SK-N-SH (cell line): ENCODE measurements at regions not wholly inside any gene's neighbourhood (a gene's known extent, or its start where the extent isn't known, plus 50 kb on each side); places are given as distances from the start of the nearest gene placed in this dataset.

Experiments
- CTCF ChIA-PET: fragments of 300-600, 350-600 bp; formaldehyde crosslinking; extraction: SDS; loops from one replicate; lab custom pipeline; 2021; lab: Yijun Ruan, JAX
- POLR2A ChIA-PET: fragments of 350-600 bp; sonication (Branson Sonifier 250); formaldehyde crosslinking; extraction: SDS; loops from one replicate; lab custom pipeline; 2020; ENCODE audit warnings: antibody characterized with exemption, inconsistent platforms; lab: Yijun Ruan, JAX
- DNase-seq: peaks from one replicate; pipeline ENCODE4 v3.0.0; 2012
- H2AFZ ChIP-seq: fragments of 200-600 bp; sonication (generic); 2 replicates; pipeline ENCODE4 v1.8.1; 2016; ENCODE audit warnings: antibody characterized with exemption, mild to moderate bottlenecking, low read depth
- H3F3A ChIP-seq: fragments of 200-600 bp; sonication (generic); replicated peaks from 2 replicates; pipeline ENCODE3; 2016; ENCODE audit warnings: antibody characterized with exemption, mild to moderate bottlenecking; ENCODE audit not compliant: insufficient read depth
- H3K27ac ChIP-seq, 2 experiments: fragments of 200-500 bp in 1 of 2; fragments of 200-600 bp in 1 of 2; sonication (Bioruptor generic) in 1 of 2; sonication (generic), shearing (Covaris generic) in 1 of 2; 2 replicates each; pipeline versions ENCODE4 v1.5.1 to v1.6.1; 2014 to 2016; ENCODE audit warnings: low read depth in 2 of 2, inconsistent platforms in 1 of 2, low read length in 1 of 2, mild to moderate bottlenecking in 1 of 2, mixed read lengths in 1 of 2
- H3K27me3 ChIP-seq: fragments of 200-600 bp; sonication (generic), shearing (Covaris generic); 2 replicates; pipeline ENCODE4 v1.6.1; 2016; ENCODE audit warnings: mixed run types; ENCODE audit not compliant: insufficient read depth
- H3K36me3 ChIP-seq, 2 experiments: fragments of 200-500 bp in 1 of 2; fragments of 200-600 bp in 1 of 2; sonication (Bioruptor generic) in 1 of 2; sonication (generic) in 1 of 2; replicated peaks in 1 of 2; 2 replicates each; pipeline versions ENCODE3 to v1.5.1; 2014 to 2016; ENCODE audit warnings: low read length in 1 of 2, mild to moderate bottlenecking in 1 of 2; ENCODE audit not compliant: insufficient read depth in 2 of 2, control insufficient read depth in 1 of 2
- H3K4me1 ChIP-seq, 2 experiments: fragments of 200-500 bp in 1 of 2; fragments of 200-600 bp in 1 of 2; sonication (Bioruptor generic) in 1 of 2; sonication (generic), shearing (Covaris generic) in 1 of 2; 2 replicates each; pipeline versions ENCODE4 v1.5.1 to v1.6.1; 2014 to 2016; ENCODE audit warnings: low read depth in 1 of 2, low read length in 1 of 2, mixed run types in 1 of 2; ENCODE audit not compliant: insufficient read depth in 2 of 2, control insufficient read depth in 1 of 2
- H3K4me2 ChIP-seq: fragments of 200-600 bp; sonication (generic), shearing (Covaris generic); 2 replicates; pipeline ENCODE4 v1.6.1; 2017; ENCODE audit warnings: mixed run types
- H3K4me3 ChIP-seq, 2 experiments: fragments of 200-500 bp in 1 of 2; fragments of 200-600 bp in 1 of 2; sonication (Bioruptor generic) in 1 of 2; sonication (generic), shearing (Covaris generic) in 1 of 2; 2 replicates each; pipeline versions ENCODE4 v1.5.1 to v1.8.1; 2014 to 2016; ENCODE audit warnings: low read depth in 2 of 2, inconsistent platforms in 1 of 2, low read length in 1 of 2, mild to moderate bottlenecking in 1 of 2, mixed read lengths in 1 of 2, moderate library complexity in 1 of 2
- H3K79me2 ChIP-seq: fragments of 200-600 bp; sonication (generic); 2 replicates; pipeline ENCODE4 v1.8.1; 2017; ENCODE audit warnings: mild to moderate bottlenecking; ENCODE audit not compliant: insufficient read depth
- H3K9ac ChIP-seq: fragments of 200-600 bp; sonication (generic); 2 replicates; pipeline ENCODE4 v1.6.1; 2017; ENCODE audit warnings: mixed run types
- H3K9me2 ChIP-seq: fragments of 200-600 bp; sonication (generic); 2 replicates; pipeline ENCODE4 v1.6.1; 2017; ENCODE audit warnings: mixed run types
- H3K9me3 ChIP-seq: fragments of 200-600 bp; sonication (generic); 2 replicates; pipeline ENCODE4 v1.6.1; 2017; ENCODE audit warnings: mixed run types, mild to moderate bottlenecking, moderate library complexity
- H4K20me1 ChIP-seq: fragments of 200-600 bp; sonication (generic); 2 replicates; pipeline ENCODE4 v1.6.1; 2017; ENCODE audit warnings: mild to moderate bottlenecking, mixed run types; ENCODE audit not compliant: insufficient read depth
- EP300 ChIP-seq, 2 experiments: IDR thresholded peaks; 2 replicates each; pipeline versions ENCODE4 v1.4.0 to v1.6.1; 2012; ENCODE audit warnings: borderline replicate concordance in 1 of 2, low read depth in 1 of 2, low read length in 1 of 2
- EZH2phosphoT487 ChIP-seq: fragments of 200-600 bp; sonication (generic); IDR thresholded peaks from 2 replicates; pipeline ENCODE4 v1.6.1; 2017; ENCODE audit warnings: low read depth, mixed run types, mild to moderate bottlenecking, antibody characterized with exemption, moderate library complexity, borderline replicate concordance
- FOXM1 ChIP-seq: IDR thresholded peaks from 2 replicates; pipeline ENCODE4 v1.4.0; 2012; ENCODE audit warnings: low read depth, mild to moderate bottlenecking
- GATA2 ChIP-seq: sonication (generic); formaldehyde crosslinking; IDR thresholded peaks from 2 replicates; pipeline ENCODE4 v1.5.0; 2020; ENCODE audit warnings: mild to moderate bottlenecking, missing genetic modification reagents
- JUND ChIP-seq: IDR thresholded peaks from 2 replicates; pipeline ENCODE4 v1.4.0; 2012
- MXI1 ChIP-seq: IDR thresholded peaks from 2 replicates; pipeline ENCODE4 v1.6.1; 2012; ENCODE audit warnings: mild to moderate bottlenecking, low read depth, low read length, improper control_type of control experiment
- NFIC ChIP-seq: IDR thresholded peaks from 2 replicates; pipeline ENCODE4 v1.4.0; 2012; ENCODE audit warnings: borderline replicate concordance
- NRF1 ChIP-seq: IDR thresholded peaks from 2 replicates; pipeline ENCODE4 v1.6.1; 2012; ENCODE audit warnings: low read depth, mild to moderate bottlenecking, low read length
- RXRA ChIP-seq: IDR thresholded peaks from 2 replicates; pipeline ENCODE4 v1.4.0; 2012; ENCODE audit warnings: low read depth, mild to moderate bottlenecking, borderline replicate concordance
- SMC3 ChIP-seq: IDR thresholded peaks from 2 replicates; pipeline ENCODE4 v1.6.1; 2012; ENCODE audit warnings: low read depth, low read length, improper control_type of control experiment
- TAF1 ChIP-seq: IDR thresholded peaks from 2 replicates; pipeline ENCODE4 v1.6.1; 2012; ENCODE audit warnings: low read depth, mild to moderate bottlenecking, low read length, moderate library complexity, borderline replicate concordance
- TEAD4 ChIP-seq: IDR thresholded peaks from 2 replicates; pipeline ENCODE4 v1.4.0; 2012; ENCODE audit warnings: mild to moderate bottlenecking, borderline replicate concordance; ENCODE audit not compliant: insufficient read depth
- YY1 ChIP-seq: IDR thresholded peaks from 2 replicates; pipeline ENCODE4 v1.4.0; 2012; ENCODE audit warnings: low read depth, mild to moderate bottlenecking
- whole genome bisulfite sequencing: methylation state at CpG from one replicate; pipeline ENCODE4 v1.1.6; 2017; ENCODE audit warnings: low lambda C conversion rate; 5-methylcytosine and 5-hydroxymethylcytosine counted together
- TF ChIP-seq, protein P1 (sequence below): fragments of 200-600 bp; sonication (generic); IDR thresholded peaks from 2 replicates; pipeline ENCODE4 v1.6.1; 2017; ENCODE audit warnings: antibody characterized with exemption, mild to moderate bottlenecking, moderate library complexity
- TF ChIP-seq, protein P2 (sequence below): IDR thresholded peaks from 2 replicates; pipeline ENCODE4 v1.4.0; 2012; ENCODE audit warnings: low read depth
- TF ChIP-seq, protein P3 (sequence below): fragments of 150-350 bp; IDR thresholded peaks from 2 replicates; pipeline ENCODE4 v1.6.1; 2016; ENCODE audit warnings: mild to moderate bottlenecking, low read depth, low read length
- TF ChIP-seq, protein P4 (sequence below): IDR thresholded peaks from 2 replicates; pipeline ENCODE4 v1.4.0; 2012; ENCODE audit warnings: low read depth, borderline replicate concordance

DNA sequence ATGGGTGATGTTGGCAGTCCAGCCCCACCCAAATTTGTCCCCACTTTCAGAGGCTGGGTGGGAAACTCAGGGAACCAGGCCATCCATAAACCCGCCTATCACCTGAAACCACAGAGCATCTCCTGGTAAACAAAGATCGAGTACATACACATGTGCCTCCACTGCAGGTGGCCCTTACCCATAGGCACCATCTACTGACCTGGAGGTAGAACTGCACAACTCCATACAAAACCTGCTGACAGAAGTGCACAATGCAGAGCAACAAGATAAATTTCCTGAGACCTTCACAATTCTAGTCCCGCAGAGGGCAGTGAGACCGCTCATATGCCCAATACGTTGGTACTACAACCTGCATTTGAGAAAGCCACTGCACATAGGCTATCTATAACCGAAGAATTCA is 856.3 kb downstream of the SUCLG1 start:
- Histone ChIP-seq H3K9me3 (no peaks in the 10 kb centered on the region), H3K79me2 (no peaks in the 10 kb centered on the region), H3K4me3 (no peak overlapping the region), H2AFZ (no peak overlapping the region), H3K9ac (no peak overlapping the region), H3K4me1 (no peaks in the 10 kb centered on the region), H3K36me3 (no peaks in the 10 kb centered on the region), H4K20me1 (no peaks in the 10 kb centered on the region), H3K27me3 (no peaks in the 10 kb centered on the region), H3K27ac (no peak overlapping the region), H3K9me2 (no peaks in the 10 kb centered on the region), H3F3A (no peaks in the 10 kb centered on the region), H3K4me2 (no peak overlapping the region)
- WGBS: 47% methylated on average over 4 of the region's 6 CpGs
- POLR2A ChIA-PET: no interaction called here
- TF ChIP-seq NFIC: no peak
- TF ChIP-seq, protein P1, sequence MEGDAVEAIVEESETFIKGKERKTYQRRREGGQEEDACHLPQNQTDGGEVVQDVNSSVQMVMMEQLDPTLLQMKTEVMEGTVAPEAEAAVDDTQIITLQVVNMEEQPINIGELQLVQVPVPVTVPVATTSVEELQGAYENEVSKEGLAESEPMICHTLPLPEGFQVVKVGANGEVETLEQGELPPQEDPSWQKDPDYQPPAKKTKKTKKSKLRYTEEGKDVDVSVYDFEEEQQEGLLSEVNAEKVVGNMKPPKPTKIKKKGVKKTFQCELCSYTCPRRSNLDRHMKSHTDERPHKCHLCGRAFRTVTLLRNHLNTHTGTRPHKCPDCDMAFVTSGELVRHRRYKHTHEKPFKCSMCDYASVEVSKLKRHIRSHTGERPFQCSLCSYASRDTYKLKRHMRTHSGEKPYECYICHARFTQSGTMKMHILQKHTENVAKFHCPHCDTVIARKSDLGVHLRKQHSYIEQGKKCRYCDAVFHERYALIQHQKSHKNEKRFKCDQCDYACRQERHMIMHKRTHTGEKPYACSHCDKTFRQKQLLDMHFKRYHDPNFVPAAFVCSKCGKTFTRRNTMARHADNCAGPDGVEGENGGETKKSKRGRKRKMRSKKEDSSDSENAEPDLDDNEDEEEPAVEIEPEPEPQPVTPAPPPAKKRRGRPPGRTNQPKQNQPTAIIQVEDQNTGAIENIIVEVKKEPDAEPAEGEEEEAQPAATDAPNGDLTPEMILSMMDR: peak; percentile 35
- DNase-seq: no peak
- CTCF ChIA-PET: no interaction called here

DNA sequence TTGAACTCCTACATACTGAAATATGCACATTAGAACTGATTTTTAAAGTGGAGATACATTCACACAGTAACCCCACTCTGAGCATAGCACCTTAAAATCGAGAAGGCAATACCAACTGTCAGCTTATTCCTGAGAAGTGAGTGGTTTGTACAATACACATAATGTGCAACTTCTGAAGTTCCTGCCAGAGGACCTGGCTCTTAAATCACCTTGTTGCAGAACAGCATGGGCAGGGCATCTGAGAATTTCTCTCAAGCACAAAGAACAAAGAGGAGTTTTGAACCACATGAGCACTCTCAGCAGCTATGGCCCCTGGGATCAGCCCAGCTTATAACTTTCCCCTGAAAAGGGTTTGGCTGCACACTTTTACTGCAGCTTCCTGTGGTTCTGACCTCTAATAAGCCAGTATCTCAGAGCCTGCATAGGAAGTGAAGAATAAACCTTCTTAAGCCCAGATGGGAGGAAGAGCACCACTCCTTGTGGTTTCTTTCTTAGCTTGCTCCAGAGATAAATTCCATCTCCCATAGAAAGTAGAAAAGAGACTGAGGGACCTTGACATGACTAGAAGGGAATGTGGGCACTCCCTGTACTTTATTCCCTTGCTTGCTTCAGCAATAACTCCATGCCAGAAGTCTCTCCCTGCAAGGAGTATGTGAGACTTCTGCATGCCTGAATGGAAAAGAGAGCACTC is 862.3 kb downstream of the SUCLG1 start:
- H3K4me3 ChIP-seq: no peak overlapping the region
- ChIA-PET CTCF (interaction anchor here (0.6 kb wide), 1 partner anchor 330 kb away, joined by 3 read pairs; no protein-coding TSS in a partner anchor), POLR2A (no interaction called here)
- no peak for DNase-seq
- no peaks in the 10 kb centered on the region for H3K9me2 ChIP-seq
- no peak overlapping the region for H3K9ac ChIP-seq
- peaks cover 4% of the 10 kb centered on the region; the same call in 1 of the 2 replicates for H3K27me3 ChIP-seq
- 0% methylated on average over 1 of the region's 1 CpG for WGBS
- H3K79me2 ChIP-seq: no peaks in the 10 kb centered on the region
- H3K36me3 ChIP-seq: no peaks in the 10 kb centered on the region
- H4K20me1 ChIP-seq: no peaks in the 10 kb centered on the region
- no peaks in the 10 kb centered on the region for H3K4me1 ChIP-seq
- H3K9me3 ChIP-seq: no peaks in the 10 kb centered on the region
- no peak overlapping the region for H2AFZ ChIP-seq
- no peak for TF ChIP-seq FOXM1
- TF ChIP-seq EP300 (IDR thresholded peaks at IDR 0.05; ENCODE audit: borderline replicate concordance in 1 of 2, low read depth in 1 of 2, low read length in 1 of 2): no peak
- TF ChIP-seq, protein P2, sequence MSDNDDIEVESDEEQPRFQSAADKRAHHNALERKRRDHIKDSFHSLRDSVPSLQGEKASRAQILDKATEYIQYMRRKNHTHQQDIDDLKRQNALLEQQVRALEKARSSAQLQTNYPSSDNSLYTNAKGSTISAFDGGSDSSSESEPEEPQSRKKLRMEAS: no peak
- no peak for TF ChIP-seq GATA2 (CRISPR knock-in tag)
- TF ChIP-seq JUND: no peak
- TF ChIP-seq EZH2phosphoT487: no peak
- no peak for TF ChIP-seq MXI1
- TF ChIP-seq NRF1: no peak
- TF ChIP-seq, protein P3, sequence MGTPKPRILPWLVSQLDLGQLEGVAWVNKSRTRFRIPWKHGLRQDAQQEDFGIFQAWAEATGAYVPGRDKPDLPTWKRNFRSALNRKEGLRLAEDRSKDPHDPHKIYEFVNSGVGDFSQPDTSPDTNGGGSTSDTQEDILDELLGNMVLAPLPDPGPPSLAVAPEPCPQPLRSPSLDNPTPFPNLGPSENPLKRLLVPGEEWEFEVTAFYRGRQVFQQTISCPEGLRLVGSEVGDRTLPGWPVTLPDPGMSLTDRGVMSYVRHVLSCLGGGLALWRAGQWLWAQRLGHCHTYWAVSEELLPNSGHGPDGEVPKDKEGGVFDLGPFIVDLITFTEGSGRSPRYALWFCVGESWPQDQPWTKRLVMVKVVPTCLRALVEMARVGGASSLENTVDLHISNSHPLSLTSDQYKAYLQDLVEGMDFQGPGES: no peak
- no peak for TF ChIP-seq TEAD4
- TF ChIP-seq, protein P4, sequence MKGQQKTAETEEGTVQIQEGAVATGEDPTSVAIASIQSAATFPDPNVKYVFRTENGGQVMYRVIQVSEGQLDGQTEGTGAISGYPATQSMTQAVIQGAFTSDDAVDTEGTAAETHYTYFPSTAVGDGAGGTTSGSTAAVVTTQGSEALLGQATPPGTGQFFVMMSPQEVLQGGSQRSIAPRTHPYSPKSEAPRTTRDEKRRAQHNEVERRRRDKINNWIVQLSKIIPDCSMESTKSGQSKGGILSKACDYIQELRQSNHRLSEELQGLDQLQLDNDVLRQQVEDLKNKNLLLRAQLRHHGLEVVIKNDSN: no peak
- no peak for TF ChIP-seq SMC3
- no peak for TF ChIP-seq YY1
- TF ChIP-seq, protein P1: no peak
- no peak for TF ChIP-seq RXRA
- no peak for TF ChIP-seq TAF1
- no peak overlapping the region for H3K27ac ChIP-seq
- H3K4me2 ChIP-seq: no peak overlapping the region
- no peaks in the 10 kb centered on the region for H3F3A ChIP-seq
